NCI-H82 (cell line): ENCODE measurements at regions not wholly inside any gene's neighbourhood (a gene's known extent, or its start where the extent isn't known, plus 50 kb on each side); places are given as distances from the start of the nearest gene placed in this dataset.
"Not testable (repeated sequence)": the region's sequence is repeated elsewhere in the genome, so short reads cannot be mapped to it uniquely, and the experiment has no call there.

ENCODE experiments used
- DNase-seq: peaks from one replicate; lab custom pipeline; 2025; lab: John Stamatoyannopoulos, UW

- DNase-seq = not testable (repeated sequence)
Measured at GRCh38 chr3:15993660-15994059, 180.8 kb upstream of the GALNT15 start.

DNA sequence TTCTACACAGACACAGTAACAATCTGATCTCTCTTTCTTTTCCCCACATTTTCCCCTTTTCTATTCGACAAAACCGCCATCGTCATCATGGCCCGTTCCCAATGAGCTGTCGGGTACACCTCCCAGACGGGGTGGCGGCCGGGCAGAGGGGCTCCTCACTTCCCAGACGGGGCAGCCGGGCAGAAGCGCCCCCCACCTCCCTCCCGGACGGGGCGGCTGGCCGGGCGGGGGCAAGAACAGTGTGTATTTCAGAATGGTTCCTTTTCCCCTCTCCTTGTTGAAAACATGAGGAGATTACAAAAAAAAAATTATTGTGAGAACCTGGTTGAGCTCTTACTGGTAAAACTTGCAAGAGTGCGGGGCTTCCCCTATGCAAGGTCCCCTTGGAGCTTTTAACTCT is 178.0 kb upstream of the GALNT15 start:
- DNase-seq = not testable (repeated sequence)

GRCh38 chr3:15997274-15997943 is 177.1 kb upstream of the GALNT15 start:
- peak; percentile 48 for DNase-seq

- no peak for DNase-seq
Measured at GRCh38 chr3:15998911-15999310, 175.6 kb upstream of the GALNT15 start.

DNA sequence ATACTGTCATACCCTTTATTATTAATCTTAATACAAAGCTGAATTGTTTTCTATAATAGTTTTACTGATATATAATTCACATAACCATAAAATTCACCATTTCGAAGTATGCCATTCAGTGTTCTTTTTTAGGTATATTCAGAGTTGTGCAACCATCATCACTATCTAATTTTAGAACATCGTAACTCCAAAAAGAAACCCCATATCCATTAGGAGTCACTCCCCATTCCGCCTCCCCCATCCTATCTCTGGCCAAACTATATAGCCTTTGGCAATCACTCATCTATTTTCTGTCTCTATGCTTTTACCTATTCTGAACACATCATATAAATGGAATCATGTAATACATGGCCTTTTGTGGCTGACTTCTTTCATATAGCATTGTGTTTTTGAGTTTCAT is 169.7 kb upstream of the GALNT15 start:
- DNase-seq = no peak

DNA sequence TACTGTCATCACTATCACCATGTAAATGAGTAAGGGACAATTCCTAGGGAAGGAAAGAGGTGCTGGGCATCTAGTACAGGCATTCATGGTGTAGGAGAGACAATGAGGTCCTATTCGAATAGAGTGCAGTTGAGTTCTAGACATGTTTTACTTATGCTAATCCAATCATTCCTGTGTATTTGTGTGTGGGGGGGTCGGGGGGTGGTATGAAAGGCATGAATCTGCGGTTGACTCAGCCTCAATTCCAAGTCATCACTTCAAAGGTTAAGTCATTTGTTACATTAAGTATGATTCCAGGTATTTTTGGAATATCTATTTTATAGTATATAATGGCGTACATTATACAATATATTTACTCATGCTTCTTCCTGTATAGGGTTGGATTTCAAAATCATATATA is 163.1 kb upstream of the GALNT15 start:
- no peak for DNase-seq

DNA sequence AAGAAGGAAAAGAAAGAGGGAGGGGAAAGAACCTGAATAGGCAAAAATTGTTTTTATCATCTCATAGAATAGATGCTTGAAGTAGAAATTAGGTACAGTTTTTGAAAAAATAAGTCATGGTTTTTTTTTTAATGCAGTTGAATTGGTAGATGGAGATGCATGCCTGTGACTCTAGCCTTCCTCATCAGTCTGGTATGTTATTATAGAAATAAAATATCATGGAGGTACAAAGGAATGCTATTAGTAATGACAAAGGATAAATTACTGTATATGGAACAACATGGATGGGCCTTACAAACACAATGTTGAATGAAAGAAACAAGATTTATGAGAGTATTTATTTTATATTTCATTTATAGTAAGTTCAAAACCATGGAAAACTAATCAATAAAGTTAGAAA is 162.4 kb upstream of the GALNT15 start:
- no peak for DNase-seq

DNA sequence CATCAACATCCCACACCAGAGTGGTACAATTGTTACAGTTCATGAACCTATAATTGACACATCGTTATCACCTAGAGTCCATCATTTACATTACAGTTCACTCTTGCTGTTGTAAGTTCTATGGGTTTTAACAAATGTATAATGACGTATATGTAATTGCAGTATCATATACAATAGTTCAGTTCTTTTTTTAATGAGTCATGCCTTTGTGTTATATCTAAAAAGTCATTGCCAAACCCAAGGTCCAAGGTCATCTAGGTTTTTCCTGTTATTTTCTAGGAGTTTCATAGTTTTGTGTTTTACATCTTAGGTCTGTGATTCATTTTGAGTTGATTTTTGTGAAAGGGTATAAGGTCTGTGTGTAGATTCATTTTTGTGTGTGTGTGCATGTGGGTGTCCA is 160.9 kb upstream of the GALNT15 start:
- DNase-seq = no peak

- DNase-seq = not testable (repeated sequence)
Measured at GRCh38 chr3:16021801-16022200, 152.7 kb upstream of the GALNT15 start.

DNA sequence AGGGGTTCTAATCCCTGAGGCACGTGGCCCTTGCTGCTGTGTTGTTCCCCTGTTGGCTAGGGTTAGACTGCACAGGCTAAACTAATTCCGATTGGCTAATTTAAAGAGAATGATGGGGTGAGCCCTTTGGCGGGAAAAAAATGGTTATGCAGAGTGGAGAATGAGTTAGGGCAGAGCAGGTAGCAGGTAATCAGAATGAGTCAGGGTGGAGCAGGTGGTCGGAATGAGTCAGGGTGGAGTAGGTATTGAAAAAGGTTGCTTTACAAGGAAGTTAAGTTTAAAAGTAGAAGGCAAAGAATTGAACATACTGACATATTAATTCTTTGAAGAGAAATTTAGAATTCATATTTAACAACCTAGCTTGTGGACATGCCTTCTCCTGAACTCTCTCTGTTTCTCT is 150.6 kb upstream of the GALNT15 start:
- DNase-seq = not testable (repeated sequence)

DNA sequence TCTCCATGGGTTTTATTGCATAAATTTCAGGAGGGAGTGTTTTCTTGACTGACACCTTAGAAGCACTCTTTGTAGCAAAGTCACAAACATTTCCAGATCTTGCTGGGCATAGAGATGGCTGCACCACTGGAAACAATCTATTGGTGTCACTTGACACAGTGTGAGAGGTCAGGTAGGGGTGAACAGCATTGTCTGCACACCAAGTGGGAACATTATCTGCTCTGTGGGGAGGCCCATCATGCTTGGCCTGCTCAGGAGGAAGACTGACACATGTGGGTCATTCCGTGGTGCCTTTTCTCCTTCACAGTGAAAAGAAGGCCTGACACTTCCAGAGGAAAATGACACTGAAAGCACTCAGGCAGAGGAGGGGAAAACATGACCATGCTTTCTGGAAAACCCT is 149.9 kb upstream of the GALNT15 start:
- no peak for DNase-seq

- DNase-seq = no peak
Measured at GRCh38 chr3:16026753-16027152, 147.7 kb upstream of the GALNT15 start.

GRCh38 chr3:16028604-16029003 is 145.9 kb upstream of the GALNT15 start:
- no peak for DNase-seq

- no peak for DNase-seq
Measured at GRCh38 chr3:16030342-16030741, 144.1 kb upstream of the GALNT15 start.

- no peak for DNase-seq
Measured at GRCh38 chr3:16031434-16031833, 143.0 kb upstream of the GALNT15 start.

- no peak for DNase-seq
Measured at GRCh38 chr3:16033889-16034687, 140.4 kb upstream of the GALNT15 start.

- no peak for DNase-seq
Measured at GRCh38 chr3:16040991-16041390, 133.5 kb upstream of the GALNT15 start.

GRCh38 chr3:16048435-16049318 is 125.8 kb upstream of the GALNT15 start:
- peak; percentile 77 for DNase-seq

GRCh38 chr3:16050641-16051467 is 123.6 kb upstream of the GALNT15 start:
- no peak for DNase-seq

DNA sequence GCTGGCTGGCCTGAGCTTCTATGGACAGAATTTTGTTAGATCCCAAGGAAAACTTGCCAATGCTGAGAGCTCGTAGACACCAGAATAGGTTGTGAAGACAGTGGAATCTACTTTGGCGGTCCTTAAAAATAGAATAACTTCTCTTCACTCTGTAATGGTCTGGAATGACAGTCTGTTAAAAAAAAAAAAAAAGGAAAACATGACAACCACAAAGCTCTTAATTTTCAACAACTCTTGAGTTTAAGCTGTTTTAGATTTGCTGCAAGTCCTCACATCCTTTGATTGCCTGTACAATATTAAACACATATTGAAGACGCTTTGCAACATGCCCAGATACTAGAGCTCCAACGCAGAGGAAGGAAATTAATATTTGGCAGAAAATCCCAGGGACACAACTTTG is 122.8 kb upstream of the GALNT15 start:
- DNase-seq = no peak

GRCh38 chr3:16052964-16053363 is 121.5 kb upstream of the GALNT15 start:
- DNase-seq = no peak

DNA sequence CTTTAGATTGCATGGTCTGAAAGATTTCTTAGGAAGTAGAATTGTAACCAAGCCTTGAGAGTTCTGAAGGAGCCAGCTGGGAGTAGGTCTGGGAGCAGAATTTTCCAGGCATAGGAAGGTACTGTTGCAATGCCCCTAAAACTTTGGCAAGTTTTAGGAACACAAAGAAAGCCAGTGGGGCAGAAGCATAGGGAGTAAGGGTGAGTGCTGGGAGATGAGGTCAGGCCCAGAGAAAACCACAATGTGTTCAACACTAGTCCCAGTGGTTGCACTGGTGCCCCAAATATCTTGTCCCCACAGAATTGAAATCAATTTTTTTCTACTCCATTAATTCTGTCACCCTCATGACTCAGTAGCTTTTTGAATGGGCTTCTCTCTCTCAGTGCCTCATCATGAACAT is 120.7 kb upstream of the GALNT15 start:
- no peak for DNase-seq
